Hindlimb muscle (tissue), 1 donor: ENCODE measurements at regions not wholly inside any gene's neighbourhood (a gene's known extent, or its start where the extent isn't known, plus 50 kb on each side); places are given as distances from the start of the nearest gene placed in this dataset.

Experiments
- DNase-seq: peaks from one replicate; pipeline ENCODE4 v3.0.0-alpha.2; 2013

DNA sequence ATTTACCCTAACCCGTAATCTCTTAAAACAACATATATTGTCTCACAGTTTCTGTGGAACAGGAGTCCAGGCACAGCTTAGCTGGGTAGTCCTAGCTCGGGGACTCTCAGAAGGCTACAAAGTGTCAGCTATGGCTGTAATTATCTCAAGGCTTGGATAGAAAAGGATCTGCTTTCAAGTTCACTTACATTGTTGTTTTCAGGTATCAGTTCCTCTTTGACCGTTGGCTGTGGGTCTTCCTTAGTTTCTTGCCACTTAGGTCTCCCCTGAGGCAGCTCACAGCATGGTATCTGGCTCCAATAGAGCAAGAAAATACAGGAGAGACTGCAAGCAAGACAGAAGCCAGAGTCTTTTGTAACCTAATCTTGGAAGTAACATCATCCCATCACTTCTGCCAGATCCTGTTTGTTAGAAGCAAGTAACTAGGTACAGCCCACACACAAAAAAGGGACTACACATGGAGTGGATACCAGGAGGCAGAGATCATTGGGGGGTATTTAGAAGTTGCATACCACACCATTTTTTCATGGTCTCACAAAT lies 137.0 kb downstream of the MAGEB5 start:
- no peak for DNase-seq

DNA sequence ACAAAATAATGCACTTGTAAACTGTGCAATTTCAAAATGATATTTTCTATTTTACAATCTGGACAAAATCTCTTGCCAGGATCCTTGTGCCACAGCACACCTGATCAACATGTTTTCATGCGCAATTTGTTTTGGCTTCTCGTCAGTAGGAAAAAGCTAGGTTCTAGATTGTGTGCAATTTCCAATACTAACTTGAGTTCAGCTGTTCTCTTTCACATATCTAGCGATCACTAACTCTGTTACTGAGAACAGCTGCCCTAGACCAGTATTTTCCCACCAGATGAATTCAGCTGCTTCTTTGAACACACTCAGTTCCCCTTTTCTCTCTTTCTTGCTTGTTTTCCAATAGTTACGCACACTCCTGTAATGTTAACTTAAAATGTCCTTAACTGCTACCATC lies 131.2 kb downstream of the MAGEB5 start:
- no peak for DNase-seq

DNA sequence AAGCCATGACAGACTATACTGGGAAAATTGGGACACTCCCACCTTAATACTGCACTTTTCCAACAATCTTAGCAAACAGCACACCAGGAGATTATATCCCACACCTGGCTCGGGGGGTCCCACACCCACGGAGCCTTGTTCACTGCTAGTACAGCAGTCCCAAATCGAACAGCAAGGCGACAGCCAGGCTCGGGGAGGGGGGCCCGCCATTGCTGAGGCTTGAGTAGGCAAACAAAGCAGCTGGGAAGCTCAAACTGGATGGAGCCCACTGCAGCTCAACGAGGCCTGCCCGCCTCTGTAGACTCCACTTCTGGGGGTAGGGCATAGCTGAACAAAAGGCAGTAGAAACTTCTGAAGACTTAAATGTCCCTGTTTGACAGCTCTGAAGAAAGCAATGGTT lies 118.3 kb downstream of the MAGEB5 start:
- DNase-seq, result no peak

DNA sequence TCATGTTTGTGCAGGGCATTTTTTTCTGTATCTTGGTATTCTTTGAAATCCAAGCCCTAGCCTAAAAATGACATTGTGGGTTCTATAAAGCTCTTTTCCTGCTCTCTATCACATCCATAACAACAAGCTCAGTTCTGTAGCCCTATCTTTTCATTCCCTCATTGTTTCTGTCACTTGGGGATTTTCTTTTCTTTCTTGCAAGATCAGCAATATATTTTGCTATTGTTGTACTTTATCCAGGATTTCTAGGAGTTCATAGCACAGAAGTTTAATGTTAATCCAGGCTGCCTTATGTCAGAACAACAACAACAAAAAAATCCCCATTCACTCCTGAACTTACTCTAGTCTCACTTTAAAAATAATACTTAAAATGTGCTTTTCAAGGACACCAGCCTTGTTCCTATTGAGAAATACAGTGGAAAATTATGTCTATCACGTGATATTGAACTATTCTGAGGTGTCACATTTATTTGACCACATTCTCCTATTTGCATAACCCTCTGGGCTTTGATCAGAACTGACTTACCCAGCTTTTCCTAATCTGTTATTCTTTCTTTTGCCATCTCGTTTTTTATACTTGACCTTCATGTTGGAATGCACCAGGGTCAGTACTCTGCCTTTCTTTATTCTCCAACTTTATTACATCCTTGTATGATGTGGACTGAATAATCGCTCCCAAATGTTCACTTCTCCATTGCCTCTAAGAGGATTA lies 112.8 kb downstream of the MAGEB5 start:
- DNase-seq, result no peak

DNA sequence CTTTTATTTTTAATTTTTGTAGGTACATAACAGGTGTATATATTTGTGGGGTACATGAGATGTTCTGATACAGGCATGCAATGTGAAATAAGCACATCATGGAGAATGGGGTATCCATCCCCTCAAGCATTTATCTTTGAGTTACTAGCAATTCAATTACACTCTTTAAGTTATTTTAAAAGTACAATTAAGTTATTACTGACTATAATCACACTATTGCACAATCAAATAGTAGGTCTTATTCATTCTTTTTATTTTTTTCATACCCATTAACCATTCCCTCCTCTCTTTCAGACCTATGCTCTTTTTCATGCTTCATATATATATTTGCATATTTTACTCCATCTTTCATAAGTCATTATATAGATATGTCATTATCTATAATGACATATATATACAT lies 93.3 kb downstream of the MAGEB5 start:
- DNase-seq, result no peak

DNA sequence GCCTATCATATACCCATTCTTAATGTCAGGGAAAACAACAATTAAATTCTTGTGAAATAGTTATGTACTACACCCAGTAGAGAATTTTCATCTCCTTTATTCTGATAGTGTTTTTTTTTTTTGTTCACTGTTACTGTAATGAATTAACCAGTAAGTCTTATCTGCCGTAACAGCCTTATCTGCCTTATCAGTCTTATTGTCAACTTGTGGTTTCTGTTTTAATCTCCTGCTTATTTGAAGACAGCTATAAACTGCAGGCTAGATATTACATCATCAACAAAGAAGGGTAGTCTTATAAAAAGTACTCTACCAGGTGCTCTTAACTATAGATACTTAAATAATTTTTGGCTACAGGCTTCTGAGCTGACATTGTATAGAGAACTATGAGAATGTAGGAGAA lies 79.5 kb downstream of the MAGEB5 start:
- no peak for DNase-seq

DNA sequence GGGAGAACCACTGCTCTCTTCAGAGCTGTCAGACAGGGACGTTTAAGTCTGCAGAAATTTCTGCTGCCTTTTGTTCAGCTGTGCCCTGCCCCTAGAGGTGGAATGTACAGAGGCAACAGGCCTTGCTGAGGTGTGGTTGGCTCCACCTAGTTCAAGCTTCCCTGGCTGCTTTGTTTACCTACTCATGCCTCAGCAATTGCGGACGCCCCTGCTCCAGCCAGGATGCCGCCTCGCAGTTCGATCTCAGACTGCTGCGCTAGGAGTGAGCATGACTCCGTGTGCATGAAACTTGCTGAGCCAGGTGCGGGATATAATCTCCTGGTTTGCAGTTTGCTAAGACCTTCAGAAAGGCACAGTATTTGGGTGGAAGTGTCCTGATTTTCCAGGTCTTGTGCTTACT lies 70.9 kb downstream of the MAGEB5 start:
- no peak for DNase-seq
